OCI-LY1 (cell line): ENCODE measurements at regions not wholly inside any gene's neighbourhood (a gene's known extent, or its start where the extent isn't known, plus 50 kb on each side); places are given as distances from the start of the nearest gene placed in this dataset.

Source experiments
- H2AFZ ChIP-seq: fragments of 200-600 bp; sonication (generic), shearing (Covaris generic); 2 replicates; pipeline ENCODE4 v1.6.0; 2014; ENCODE audit warnings: antibody characterized with exemption, mild to moderate bottlenecking, low read length
- H3F3A ChIP-seq: fragments of 200-600 bp; sonication (generic), shearing (Covaris generic); 2 replicates; pipeline ENCODE4 v1.6.0; 2014; ENCODE audit warnings: mild to moderate bottlenecking, antibody characterized with exemption, low read length, moderate library complexity; ENCODE audit not compliant: insufficient read depth
- H3K27ac ChIP-seq: fragments of 200-600 bp; sonication (generic); 2 replicates; pipeline ENCODE4 v1.5.1; 2014; ENCODE audit warnings: low read length, mixed run types, mild to moderate bottlenecking, low read depth; ENCODE audit not compliant: poor library complexity, severe bottlenecking
- H3K27me3 ChIP-seq: fragments of 200-600 bp; sonication (generic); 2 replicates; pipeline ENCODE4 v1.6.0; 2014; ENCODE audit warnings: antibody characterized with exemption, mild to moderate bottlenecking, low read length, moderate library complexity; ENCODE audit not compliant: insufficient read depth
- H3K36me3 ChIP-seq: fragments of 200-600 bp; sonication (generic); 2 replicates; pipeline ENCODE4 v1.6.1; 2014; ENCODE audit warnings: mild to moderate bottlenecking, antibody characterized with exemption, low read length, moderate library complexity, mixed read lengths; ENCODE audit not compliant: insufficient read depth
- H3K4me1 ChIP-seq: fragments of 200-600 bp; sonication (generic); 2 replicates; pipeline ENCODE4 v1.5.1; 2014; ENCODE audit warnings: mild to moderate bottlenecking, low read length, moderate library complexity; ENCODE audit not compliant: insufficient read depth, severe bottlenecking
- H3K4me2 ChIP-seq: fragments of 200-600 bp; sonication (generic), shearing (Covaris generic); 2 replicates; pipeline ENCODE4 v1.6.1; 2014; ENCODE audit warnings: low read length
- H3K4me3 ChIP-seq: fragments of 200-600 bp; sonication (generic); 2 replicates; pipeline ENCODE4 v1.5.1; 2014; ENCODE audit warnings: low read length, low read depth, mild to moderate bottlenecking, mixed read lengths; ENCODE audit not compliant: poor library complexity, severe bottlenecking
- H3K79me2 ChIP-seq: fragments of 200-600 bp; shearing (Covaris generic); 2 replicates; pipeline ENCODE4 v1.6.1; 2016; ENCODE audit warnings: mixed run types, low read length, mixed read lengths; ENCODE audit not compliant: insufficient read depth
- H3K9ac ChIP-seq: fragments of 200-600 bp; sonication (generic), shearing (Covaris generic); 2 replicates; pipeline ENCODE4 v1.6.1; 2014; ENCODE audit warnings: mild to moderate bottlenecking, low read length, mixed read lengths
- H3K9me2 ChIP-seq: fragments of 200-600 bp; sonication (generic), shearing (Covaris generic); 2 replicates; pipeline ENCODE4 v1.6.1; 2014; ENCODE audit warnings: low read depth, mild to moderate bottlenecking, low read length, mixed read lengths
- H3K9me3 ChIP-seq: fragments of 200-600 bp; shearing (Covaris generic); 2 replicates; pipeline ENCODE4 v1.6.1; 2014; ENCODE audit warnings: low read length, mixed read lengths
- H4K20me1 ChIP-seq: fragments of 200-600 bp; sonication (generic), shearing (Covaris generic); 2 replicates; pipeline ENCODE4 v1.6.0; 2016; ENCODE audit warnings: mild to moderate bottlenecking, low read length; ENCODE audit not compliant: insufficient read depth
- EZH2 ChIP-seq: fragments of 200-600 bp; sonication (generic), shearing (Covaris generic); IDR thresholded peaks from 2 replicates; pipeline ENCODE4 v1.8.0; 2017; ENCODE audit warnings: borderline replicate concordance, mixed run types, mild to moderate bottlenecking, antibody characterized with exemption, low read length, moderate library complexity, mixed read lengths
- TF ChIP-seq, protein P1 (sequence below): fragments of 200-600 bp; sonication (generic), shearing (Covaris generic); IDR thresholded peaks from 2 replicates; pipeline ENCODE4 v1.5.1; 2017; ENCODE audit warnings: mild to moderate bottlenecking, antibody characterized with exemption, low read length, moderate library complexity, mixed read lengths

DNA sequence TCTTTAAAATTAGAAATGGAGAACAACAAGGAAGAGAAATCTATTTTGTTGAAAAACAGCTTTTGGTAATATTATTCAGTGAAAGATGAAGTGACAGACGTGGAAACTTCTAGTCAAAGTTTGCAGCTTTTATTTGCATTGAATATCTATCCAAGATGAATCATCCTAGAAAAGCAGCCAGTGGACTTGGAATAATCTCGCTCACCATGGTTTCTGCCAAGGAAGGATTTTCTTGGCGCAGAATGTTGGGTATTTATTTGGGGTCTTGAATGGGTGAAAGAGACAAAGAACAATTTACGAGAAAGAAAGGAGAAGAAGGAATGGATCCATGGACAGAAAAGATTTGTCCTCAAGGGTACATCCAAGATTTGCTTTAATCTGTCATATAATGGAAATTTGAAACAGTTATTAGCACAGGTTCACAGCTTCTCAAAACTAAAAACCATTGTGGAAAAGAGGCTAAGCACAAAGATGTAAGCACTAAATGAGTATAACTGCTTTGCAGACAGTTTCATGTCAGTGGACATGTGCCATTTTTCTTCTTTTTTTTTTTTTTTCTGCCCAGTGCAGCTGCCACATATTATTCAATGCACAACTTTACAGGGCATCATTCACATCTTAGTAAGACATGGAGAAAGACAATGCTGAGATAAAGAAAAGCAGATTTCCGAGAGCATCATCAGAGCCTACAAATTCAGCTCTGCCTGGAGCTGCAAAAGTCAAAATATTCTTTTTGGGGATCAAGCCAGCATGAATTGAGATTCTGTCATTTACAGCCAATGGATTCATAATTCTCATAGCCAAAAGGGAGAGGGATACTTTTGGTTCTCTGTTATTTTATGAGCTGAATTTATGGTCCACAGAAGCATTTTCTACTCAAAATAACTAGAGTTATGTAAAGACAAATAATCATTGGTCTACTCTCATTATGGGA is 333.7 kb downstream of the DAD1 start:
- no peaks in the 10 kb centered on the region for H3K9me3 ChIP-seq
- no peaks in the 10 kb centered on the region for H3K4me1 ChIP-seq
- no peaks in the 10 kb centered on the region for H4K20me1 ChIP-seq
- no peak overlapping the region for H2AFZ ChIP-seq
- no peaks in the 10 kb centered on the region for H3K36me3 ChIP-seq
- TF ChIP-seq, protein P1, sequence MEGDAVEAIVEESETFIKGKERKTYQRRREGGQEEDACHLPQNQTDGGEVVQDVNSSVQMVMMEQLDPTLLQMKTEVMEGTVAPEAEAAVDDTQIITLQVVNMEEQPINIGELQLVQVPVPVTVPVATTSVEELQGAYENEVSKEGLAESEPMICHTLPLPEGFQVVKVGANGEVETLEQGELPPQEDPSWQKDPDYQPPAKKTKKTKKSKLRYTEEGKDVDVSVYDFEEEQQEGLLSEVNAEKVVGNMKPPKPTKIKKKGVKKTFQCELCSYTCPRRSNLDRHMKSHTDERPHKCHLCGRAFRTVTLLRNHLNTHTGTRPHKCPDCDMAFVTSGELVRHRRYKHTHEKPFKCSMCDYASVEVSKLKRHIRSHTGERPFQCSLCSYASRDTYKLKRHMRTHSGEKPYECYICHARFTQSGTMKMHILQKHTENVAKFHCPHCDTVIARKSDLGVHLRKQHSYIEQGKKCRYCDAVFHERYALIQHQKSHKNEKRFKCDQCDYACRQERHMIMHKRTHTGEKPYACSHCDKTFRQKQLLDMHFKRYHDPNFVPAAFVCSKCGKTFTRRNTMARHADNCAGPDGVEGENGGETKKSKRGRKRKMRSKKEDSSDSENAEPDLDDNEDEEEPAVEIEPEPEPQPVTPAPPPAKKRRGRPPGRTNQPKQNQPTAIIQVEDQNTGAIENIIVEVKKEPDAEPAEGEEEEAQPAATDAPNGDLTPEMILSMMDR: no peak
- no peak for TF ChIP-seq EZH2
- no peaks in the 10 kb centered on the region for H3K79me2 ChIP-seq
- no peak overlapping the region for H3K27ac ChIP-seq
- H3K27me3 ChIP-seq: no peaks in the 10 kb centered on the region
- H3K4me3 ChIP-seq: no peak overlapping the region
- H3F3A ChIP-seq: no peaks in the 10 kb centered on the region
- no peak overlapping the region for H3K9ac ChIP-seq
- no peak overlapping the region for H3K4me2 ChIP-seq
- H3K9me2 ChIP-seq: no peaks in the 10 kb centered on the region

DNA sequence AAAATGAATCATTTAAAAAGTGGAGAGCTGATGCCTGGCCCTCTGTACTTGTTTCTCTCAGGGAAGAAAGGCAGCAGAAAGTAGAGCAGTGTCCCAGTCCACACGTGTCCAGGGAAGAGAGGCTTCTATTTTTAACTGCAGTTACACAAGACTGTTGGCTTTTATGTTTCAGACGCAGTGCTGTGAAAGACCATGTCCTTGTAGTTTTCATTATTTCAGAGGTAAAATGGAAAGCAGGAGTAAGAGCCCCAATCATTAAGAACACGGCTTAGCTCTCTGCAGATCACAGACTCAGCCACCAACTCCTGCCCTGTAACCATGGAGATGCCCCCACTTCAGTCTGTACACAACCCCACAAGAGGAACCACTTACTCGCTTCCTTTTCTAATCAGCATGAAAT is 336.3 kb downstream of the DAD1 start:
- Histone ChIP-seq H3K27me3 (no peaks in the 10 kb centered on the region), H3K79me2 (no peaks in the 10 kb centered on the region), H3F3A (no peaks in the 10 kb centered on the region), H3K9me3 (no peaks in the 10 kb centered on the region), H3K4me2 (no peak overlapping the region), H3K9me2 (no peaks in the 10 kb centered on the region), H3K4me3 (no peak overlapping the region), H4K20me1 (no peaks in the 10 kb centered on the region), H3K4me1 (no peaks in the 10 kb centered on the region), H3K36me3 (no peaks in the 10 kb centered on the region), H2AFZ (no peak overlapping the region), H3K9ac (no peak overlapping the region), H3K27ac (no peak overlapping the region)
- TF ChIP-seq EZH2: no peak
- TF ChIP-seq, protein P1: no peak

DNA sequence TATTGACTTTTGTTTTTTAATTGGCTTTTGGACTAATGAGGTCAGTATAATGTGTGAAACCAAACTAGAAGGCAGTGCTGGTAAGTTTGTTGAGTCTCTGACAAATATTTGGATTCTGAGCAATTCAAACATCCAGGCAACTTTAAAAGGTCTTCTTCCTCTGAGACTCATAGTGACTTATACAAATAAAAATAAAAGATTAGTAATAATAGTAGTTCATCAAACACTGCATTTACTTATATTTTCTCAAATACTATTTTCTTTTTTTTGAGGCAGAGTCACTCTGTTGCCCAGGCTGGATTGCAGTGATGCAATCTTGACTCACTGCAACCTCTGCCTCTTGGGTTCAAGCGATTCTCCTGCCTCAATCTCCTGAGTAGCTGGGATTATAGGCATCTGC is 337.9 kb downstream of the DAD1 start:
- Histone ChIP-seq H3K27me3 (no peaks in the 10 kb centered on the region), H2AFZ (no peak overlapping the region), H3K9me2 (no peaks in the 10 kb centered on the region), H3K27ac (no peak overlapping the region), H3K4me2 (no peak overlapping the region), H4K20me1 (no peaks in the 10 kb centered on the region), H3F3A (no peaks in the 10 kb centered on the region), H3K9me3 (no peaks in the 10 kb centered on the region), H3K79me2 (no peaks in the 10 kb centered on the region), H3K36me3 (no peaks in the 10 kb centered on the region), H3K4me3 (no peak overlapping the region), H3K4me1 (no peaks in the 10 kb centered on the region), H3K9ac (no peak overlapping the region)
- TF ChIP-seq, protein P1: no peak
- no peak for TF ChIP-seq EZH2
